Peyer's patch (tissue), 4 donors: ENCODE measurements at regions not wholly inside any gene's neighbourhood (a gene's known extent, or its start where the extent isn't known, plus 50 kb on each side); places are given as distances from the start of the nearest gene placed in this dataset.

ENCODE experiments used
- POLR2A ChIP-seq, 2 donors: fragments of 450-650 bp; IDR thresholded peaks; one replicate each; pipeline ENCODE4 v1.5.1; 2017; ENCODE audit warnings: antibody characterized with exemption in 2 of 2, mild to moderate bottlenecking in 2 of 2, moderate library complexity in 2 of 2
- TF ChIP-seq, protein P1 (sequence below), 6 experiments: fragments of 450-650 bp in 4 of 6; fragments of 200-600 bp in 2 of 6; sonication (generic) in 1 of 6; IDR thresholded peaks; one replicate each; pipeline ENCODE4 v1.5.1; 2017 to 2019; ENCODE audit warnings: antibody characterized with exemption in 6 of 6, mild to moderate bottlenecking in 3 of 6, moderate library complexity in 1 of 6

DNA sequence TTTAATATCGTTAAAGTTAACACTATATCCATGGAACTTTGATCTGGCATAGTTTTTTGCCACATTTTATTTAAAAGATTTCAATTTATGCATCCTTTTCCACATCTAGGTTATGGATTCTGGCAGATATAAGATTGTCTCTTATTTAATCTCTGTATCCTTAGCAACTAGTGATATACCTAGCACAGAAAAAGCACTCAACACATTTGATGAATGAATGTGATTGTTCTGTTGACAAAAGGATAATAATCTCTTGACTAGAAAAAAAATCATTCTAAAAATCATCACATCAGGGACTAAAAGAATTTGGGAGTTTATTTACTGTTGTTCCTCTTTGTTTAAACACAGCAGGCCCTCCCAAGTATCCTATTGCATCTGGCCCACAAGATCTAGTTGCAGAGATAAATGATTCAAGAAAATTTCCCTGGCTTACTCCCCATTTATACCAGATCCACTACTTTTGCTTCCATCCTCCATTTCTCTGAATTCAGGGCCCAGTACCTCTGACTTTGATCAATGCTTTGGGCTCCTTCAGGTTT is 84.0 kb upstream of the C1GALT1 start:
- TF ChIP-seq, protein P1, sequence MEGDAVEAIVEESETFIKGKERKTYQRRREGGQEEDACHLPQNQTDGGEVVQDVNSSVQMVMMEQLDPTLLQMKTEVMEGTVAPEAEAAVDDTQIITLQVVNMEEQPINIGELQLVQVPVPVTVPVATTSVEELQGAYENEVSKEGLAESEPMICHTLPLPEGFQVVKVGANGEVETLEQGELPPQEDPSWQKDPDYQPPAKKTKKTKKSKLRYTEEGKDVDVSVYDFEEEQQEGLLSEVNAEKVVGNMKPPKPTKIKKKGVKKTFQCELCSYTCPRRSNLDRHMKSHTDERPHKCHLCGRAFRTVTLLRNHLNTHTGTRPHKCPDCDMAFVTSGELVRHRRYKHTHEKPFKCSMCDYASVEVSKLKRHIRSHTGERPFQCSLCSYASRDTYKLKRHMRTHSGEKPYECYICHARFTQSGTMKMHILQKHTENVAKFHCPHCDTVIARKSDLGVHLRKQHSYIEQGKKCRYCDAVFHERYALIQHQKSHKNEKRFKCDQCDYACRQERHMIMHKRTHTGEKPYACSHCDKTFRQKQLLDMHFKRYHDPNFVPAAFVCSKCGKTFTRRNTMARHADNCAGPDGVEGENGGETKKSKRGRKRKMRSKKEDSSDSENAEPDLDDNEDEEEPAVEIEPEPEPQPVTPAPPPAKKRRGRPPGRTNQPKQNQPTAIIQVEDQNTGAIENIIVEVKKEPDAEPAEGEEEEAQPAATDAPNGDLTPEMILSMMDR (IDR thresholded peaks at IDR 0.05), result no peak
- no peak for TF ChIP-seq POLR2A (IDR thresholded peaks at IDR 0.05)
